HepG2 (cell line): ENCODE measurements at regions not wholly inside any gene's neighbourhood (a gene's known extent, or its start where the extent isn't known, plus 50 kb on each side); places are given as distances from the start of the nearest gene placed in this dataset.

Experiments
- ARID5B ChIP-seq: IDR thresholded peaks from 2 replicates; pipeline ENCODE4 v1.4.0; 2020; ENCODE audit warnings: mild to moderate bottlenecking, missing genetic modification reagents
- DMAP1 ChIP-seq: IDR thresholded peaks from 2 replicates; pipeline ENCODE4 v1.6.1; 2016
- RXRA ChIP-seq: sonication (generic); formaldehyde crosslinking; IDR thresholded peaks from 2 replicates; pipeline ENCODE4 v1.5.1; 2020; ENCODE audit warnings: missing genetic modification reagents
- SP4 ChIP-seq: sonication (generic); formaldehyde crosslinking; IDR thresholded peaks from 2 replicates; pipeline ENCODE4 v1.8.1; 2023; ENCODE audit warnings: mild to moderate bottlenecking, missing genetic modification reagents
- TCF7L2 ChIP-seq: IDR thresholded peaks from 2 replicates; pipeline ENCODE4 v1.6.1; 2011; ENCODE audit warnings: mild to moderate bottlenecking, low read depth, low read length, moderate library complexity
- YEATS2 ChIP-seq: sonication (generic); formaldehyde crosslinking; IDR thresholded peaks from 2 replicates; pipeline ENCODE4 v1.4.0; 2020; ENCODE audit warnings: missing genetic modification reagents, borderline replicate concordance
- ZNF234 ChIP-seq: sonication (generic); formaldehyde crosslinking; conservative IDR thresholded peaks from 2 replicates; pipeline ENCODE4 v1.5.1; 2020; ENCODE audit warnings: mild to moderate bottlenecking, missing genetic modification reagents
- ZNF558 ChIP-seq: sonication (generic); formaldehyde crosslinking; IDR thresholded peaks from 2 replicates; pipeline ENCODE4 v1.9.0; 2022; ENCODE audit warnings: mild to moderate bottlenecking, missing genetic modification reagents, borderline replicate concordance

- TF ChIP-seq SP4 (CRISPR knock-in tag) (no peak), ZNF234 (CRISPR knock-in tag) (no peak), TCF7L2 (no peak), ZNF558 (no peak), RXRA (no peak), YEATS2 (CRISPR knock-in tag) (no peak), DMAP1 (CRISPR knock-in tag) (no peak), ARID5B (CRISPR knock-in tag) (no peak)
Observed at GRCh38 chr14:84197704-84198103, 1332.2 kb upstream of the FLRT2 start.
